ENCODE measurements at regions not wholly inside any gene's neighbourhood (a gene's known extent, or its start where the extent isn't known, plus 50 kb on each side); places are given as distances from the start of the nearest gene placed in this dataset.

- no peak for DNase-seq (ENCODE audit: low read depth)
- H3K4me3 ChIP-seq (ENCODE audit: low read depth, low read length): no peak overlapping the region
- no peak for TF ChIP-seq CTCF (IDR thresholded peaks at IDR 0.05; ENCODE audit: insufficient read depth, low read depth, low read length)
These were observed 238.2 kb downstream of the PTEN start for GRCh38 chr10:88101666-88102065.

GRCh38 chr10:88103576-88103975, 240.2 kb downstream of the PTEN start:
- no peak for DNase-seq (ENCODE audit: low read depth)
- H3K4me3 ChIP-seq (ENCODE audit: low read depth, low read length): no peak overlapping the region
- TF ChIP-seq CTCF (IDR thresholded peaks at IDR 0.05; ENCODE audit: insufficient read depth, low read depth, low read length): no peak

DNA sequence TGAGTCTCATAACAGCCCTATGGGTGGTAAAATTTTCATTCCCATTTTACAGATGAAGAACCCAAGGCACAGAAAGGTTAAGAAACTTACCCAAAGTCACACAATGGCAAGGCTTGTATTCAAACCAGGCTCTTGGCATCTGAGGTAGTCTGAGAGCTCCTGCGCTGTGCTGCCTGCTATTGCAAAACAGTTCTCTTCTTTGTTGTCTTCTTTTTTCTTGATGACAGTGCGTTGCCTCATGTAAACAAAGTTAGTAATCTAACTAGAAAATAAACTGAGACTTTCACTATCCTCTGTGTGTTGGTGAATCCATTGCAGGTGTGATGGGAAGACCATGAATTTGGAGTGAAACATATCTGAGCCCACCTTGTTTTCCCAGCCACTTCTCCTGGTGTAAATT, 240.8 kb downstream of the PTEN start:
- no peak for TF ChIP-seq CTCF (IDR thresholded peaks at IDR 0.05; ENCODE audit: insufficient read depth, low read depth, low read length)
- DNase-seq (ENCODE audit: low read depth): peak; percentile 55

DNA sequence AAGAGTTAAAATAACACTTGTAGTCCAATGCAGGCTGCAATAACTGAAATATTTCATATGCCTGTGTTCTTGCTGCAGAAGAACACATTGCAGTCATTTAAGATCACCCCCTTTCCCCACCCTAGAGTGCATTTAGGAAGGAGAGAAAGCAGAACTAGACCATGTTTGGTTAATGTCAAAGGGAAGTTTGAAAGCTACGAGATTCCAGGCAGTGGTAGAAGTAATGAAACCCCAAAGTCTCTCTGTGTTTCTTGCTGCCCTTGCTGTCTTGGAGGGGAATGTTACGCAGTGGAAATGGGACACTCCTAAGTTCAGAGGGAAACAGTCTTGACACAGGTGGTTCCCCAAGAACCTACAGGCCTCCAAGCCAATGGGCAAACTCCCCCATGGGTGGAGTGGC, 242.9 kb downstream of the PTEN start:
- TF ChIP-seq CTCF (IDR thresholded peaks at IDR 0.05; ENCODE audit: insufficient read depth, low read depth, low read length): no peak
- DNase-seq (ENCODE audit: low read depth): no peak
- H3K4me3 ChIP-seq (ENCODE audit: low read depth, low read length): no peak overlapping the region

More for the DNA sequence above, 240.8 kb downstream of the PTEN start:
- no peak overlapping the region for H3K4me3 ChIP-seq (ENCODE audit: low read depth, low read length)

- TF ChIP-seq CTCF (IDR thresholded peaks at IDR 0.05; ENCODE audit: insufficient read depth, low read depth, low read length): no peak
- no peak for DNase-seq (ENCODE audit: low read depth)
- no peak overlapping the region for H3K4me3 ChIP-seq (ENCODE audit: low read depth, low read length)
These were observed 244.1 kb downstream of the PTEN start for GRCh38 chr10:88107296-88108097.

GRCh38 chr10:88108115-88108610, 244.7 kb downstream of the PTEN start:
- no peak overlapping the region for H3K4me3 ChIP-seq (ENCODE audit: low read depth, low read length)
- TF ChIP-seq CTCF (IDR thresholded peaks at IDR 0.05; ENCODE audit: insufficient read depth, low read depth, low read length): no peak
- DNase-seq (ENCODE audit: low read depth): no peak

Data from fibroblast of villous mesenchyme (primary cell).